OCI-LY1 (cell line): ENCODE measurements at regions not wholly inside any gene's neighbourhood (a gene's known extent, or its start where the extent isn't known, plus 50 kb on each side); places are given as distances from the start of the nearest gene placed in this dataset.
"Not testable (repeated sequence)": the region's sequence is repeated elsewhere in the genome, so short reads cannot be mapped to it uniquely, and the experiment has no call there.

Experiments
- EZH2 ChIP-seq: fragments of 200-600 bp; sonication (generic), shearing (Covaris generic); IDR thresholded peaks from 2 replicates; pipeline ENCODE4 v1.8.0; 2017; ENCODE audit warnings: borderline replicate concordance, mixed run types, mild to moderate bottlenecking, antibody characterized with exemption, low read length, moderate library complexity, mixed read lengths
- TF ChIP-seq, protein P1 (sequence below): fragments of 200-600 bp; sonication (generic), shearing (Covaris generic); IDR thresholded peaks from 2 replicates; pipeline ENCODE4 v1.5.1; 2017; ENCODE audit warnings: mild to moderate bottlenecking, antibody characterized with exemption, low read length, moderate library complexity, mixed read lengths

DNA sequence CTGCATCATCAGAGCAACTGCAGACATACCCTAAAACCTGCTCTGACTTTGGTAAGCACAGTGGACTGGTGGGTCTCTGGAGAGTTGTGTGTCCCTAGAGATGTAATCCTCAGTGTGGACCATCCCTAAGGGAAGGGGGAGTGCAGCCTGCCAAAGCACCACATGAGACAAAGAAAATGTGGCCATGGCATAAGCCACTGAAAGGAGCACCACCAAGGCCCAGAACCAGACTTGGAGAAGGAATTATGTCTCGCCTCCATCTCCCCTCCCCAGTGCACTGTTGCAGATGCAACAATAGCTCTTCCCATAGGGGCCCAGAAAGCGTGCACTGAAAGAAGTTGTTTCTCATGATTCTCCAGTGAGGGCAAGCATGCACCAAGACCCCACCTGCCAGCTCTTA is 69.7 kb upstream of the AGAP9 start:
- TF ChIP-seq, protein P1, sequence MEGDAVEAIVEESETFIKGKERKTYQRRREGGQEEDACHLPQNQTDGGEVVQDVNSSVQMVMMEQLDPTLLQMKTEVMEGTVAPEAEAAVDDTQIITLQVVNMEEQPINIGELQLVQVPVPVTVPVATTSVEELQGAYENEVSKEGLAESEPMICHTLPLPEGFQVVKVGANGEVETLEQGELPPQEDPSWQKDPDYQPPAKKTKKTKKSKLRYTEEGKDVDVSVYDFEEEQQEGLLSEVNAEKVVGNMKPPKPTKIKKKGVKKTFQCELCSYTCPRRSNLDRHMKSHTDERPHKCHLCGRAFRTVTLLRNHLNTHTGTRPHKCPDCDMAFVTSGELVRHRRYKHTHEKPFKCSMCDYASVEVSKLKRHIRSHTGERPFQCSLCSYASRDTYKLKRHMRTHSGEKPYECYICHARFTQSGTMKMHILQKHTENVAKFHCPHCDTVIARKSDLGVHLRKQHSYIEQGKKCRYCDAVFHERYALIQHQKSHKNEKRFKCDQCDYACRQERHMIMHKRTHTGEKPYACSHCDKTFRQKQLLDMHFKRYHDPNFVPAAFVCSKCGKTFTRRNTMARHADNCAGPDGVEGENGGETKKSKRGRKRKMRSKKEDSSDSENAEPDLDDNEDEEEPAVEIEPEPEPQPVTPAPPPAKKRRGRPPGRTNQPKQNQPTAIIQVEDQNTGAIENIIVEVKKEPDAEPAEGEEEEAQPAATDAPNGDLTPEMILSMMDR = not testable (repeated sequence)
- TF ChIP-seq EZH2 = not testable (repeated sequence)
